ENCODE measurements at regions not wholly inside any gene's neighbourhood (a gene's known extent, or its start where the extent isn't known, plus 50 kb on each side); places are given as distances from the start of the nearest gene placed in this dataset.

- TF ChIP-seq, protein P1, sequence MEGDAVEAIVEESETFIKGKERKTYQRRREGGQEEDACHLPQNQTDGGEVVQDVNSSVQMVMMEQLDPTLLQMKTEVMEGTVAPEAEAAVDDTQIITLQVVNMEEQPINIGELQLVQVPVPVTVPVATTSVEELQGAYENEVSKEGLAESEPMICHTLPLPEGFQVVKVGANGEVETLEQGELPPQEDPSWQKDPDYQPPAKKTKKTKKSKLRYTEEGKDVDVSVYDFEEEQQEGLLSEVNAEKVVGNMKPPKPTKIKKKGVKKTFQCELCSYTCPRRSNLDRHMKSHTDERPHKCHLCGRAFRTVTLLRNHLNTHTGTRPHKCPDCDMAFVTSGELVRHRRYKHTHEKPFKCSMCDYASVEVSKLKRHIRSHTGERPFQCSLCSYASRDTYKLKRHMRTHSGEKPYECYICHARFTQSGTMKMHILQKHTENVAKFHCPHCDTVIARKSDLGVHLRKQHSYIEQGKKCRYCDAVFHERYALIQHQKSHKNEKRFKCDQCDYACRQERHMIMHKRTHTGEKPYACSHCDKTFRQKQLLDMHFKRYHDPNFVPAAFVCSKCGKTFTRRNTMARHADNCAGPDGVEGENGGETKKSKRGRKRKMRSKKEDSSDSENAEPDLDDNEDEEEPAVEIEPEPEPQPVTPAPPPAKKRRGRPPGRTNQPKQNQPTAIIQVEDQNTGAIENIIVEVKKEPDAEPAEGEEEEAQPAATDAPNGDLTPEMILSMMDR (IDR thresholded peaks at IDR 0.05) = no peak
- no peak for TF ChIP-seq POLR2A (IDR thresholded peaks at IDR 0.05)
These were observed 131.6 kb upstream of the MROH9 start for GRCh38 chr1:170803711-170804110.
